ENCODE measurements at regions not wholly inside any gene's neighbourhood (a gene's known extent, or its start where the extent isn't known, plus 50 kb on each side); places are given as distances from the start of the nearest gene placed in this dataset.

DNA sequence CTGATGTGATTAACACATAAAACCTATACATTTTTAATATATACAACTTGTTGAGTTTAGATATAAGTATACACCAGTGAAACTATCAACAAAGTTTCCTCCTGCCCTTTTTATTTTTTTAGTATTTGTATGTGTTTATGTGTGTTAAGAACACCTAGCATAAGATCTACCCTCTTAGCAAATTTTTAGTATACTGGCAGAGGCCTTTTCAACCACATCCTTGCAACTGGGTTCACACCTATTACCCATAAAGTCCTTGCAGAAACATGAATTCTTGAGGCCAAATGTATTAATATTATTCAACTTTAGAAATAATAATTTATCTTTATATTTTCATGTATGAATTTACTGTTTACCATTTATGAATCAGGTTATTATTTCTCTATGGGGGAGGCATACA, 119.7 kb upstream of the CRIM1 start:
- no peak overlapping the region for H3K27ac ChIP-seq (ENCODE audit: low read depth, low read length, severe bottlenecking)
- H3K4me1 ChIP-seq (ENCODE audit: control insufficient read depth, insufficient read depth, low read length, poor library complexity, severe bottlenecking), result no peaks in the 10 kb centered on the region
- no peaks in the 10 kb centered on the region for H3K9me3 ChIP-seq (ENCODE audit: control insufficient read depth, low read length)
- no peaks in the 10 kb centered on the region for H3K36me3 ChIP-seq (ENCODE audit: control insufficient read depth, insufficient read depth, low read length)
- H3K4me3 ChIP-seq (ENCODE audit: extremely low read depth, insufficient read depth, low read length, poor library complexity, severe bottlenecking), result no peak overlapping the region

DNA sequence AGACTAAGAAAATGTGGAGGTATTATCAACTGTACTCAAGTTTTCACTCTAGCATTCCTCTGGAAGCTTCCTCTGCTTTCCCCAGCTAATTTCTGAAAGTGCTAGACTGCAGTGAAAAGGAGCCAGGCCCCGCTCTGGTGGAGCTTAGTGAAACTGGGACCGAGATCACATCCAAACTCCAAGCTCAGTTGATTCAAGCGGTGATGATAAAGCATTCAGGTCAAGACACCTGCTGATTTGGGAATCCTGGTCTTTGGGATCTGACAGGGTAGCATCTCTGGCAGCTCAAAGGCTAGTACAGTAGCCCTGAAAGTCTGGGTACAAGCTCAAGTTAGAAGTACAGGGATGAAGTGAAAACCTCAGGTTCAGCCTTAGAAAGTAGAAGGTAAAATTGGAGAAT, 120.2 kb upstream of the CRIM1 start:
- Histone ChIP-seq H3K4me3 (ENCODE audit: extremely low read depth, insufficient read depth, low read length, poor library complexity, severe bottlenecking) (no peak overlapping the region), H3K4me1 (ENCODE audit: control insufficient read depth, insufficient read depth, low read length, poor library complexity, severe bottlenecking) (no peaks in the 10 kb centered on the region), H3K9me3 (ENCODE audit: control insufficient read depth, low read length) (no peaks in the 10 kb centered on the region), H3K27ac (ENCODE audit: low read depth, low read length, severe bottlenecking) (no peak overlapping the region), H3K36me3 (ENCODE audit: control insufficient read depth, insufficient read depth, low read length) (no peaks in the 10 kb centered on the region)
- 70 to 100% methylated on average over 3 of the region's 3 CpGs for WGBS, 2 experiments (ENCODE audit: insufficient coverage in 2 of 2)

DNA sequence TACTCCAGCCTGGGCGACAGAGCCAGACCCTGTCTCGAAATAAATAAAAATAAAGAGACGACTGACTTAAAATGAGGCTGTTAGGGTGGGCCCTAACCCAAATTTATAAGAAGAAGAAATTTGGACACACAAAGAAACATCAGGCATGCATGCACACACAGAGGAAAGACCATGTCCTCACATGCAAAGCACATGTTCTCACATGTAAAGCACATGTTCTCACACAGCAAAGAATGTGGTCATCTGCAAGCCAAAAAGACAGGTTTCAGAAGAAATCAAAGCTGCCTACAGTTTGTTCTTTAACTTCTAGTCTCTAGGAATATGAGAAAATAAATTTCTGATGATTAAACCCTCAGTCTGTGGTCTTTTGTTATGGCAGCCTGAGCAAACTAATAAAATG, 132.3 kb upstream of the CRIM1 start:
- no peak overlapping the region for H3K4me3 ChIP-seq (ENCODE audit: extremely low read depth, insufficient read depth, low read length, poor library complexity, severe bottlenecking)
- no peak overlapping the region for H3K27ac ChIP-seq (ENCODE audit: low read depth, low read length, severe bottlenecking)
- 0 to 80% methylated on average over 1 of the region's 3 CpGs for WGBS, 2 experiments (ENCODE audit: insufficient coverage in 2 of 2)
- H3K36me3 ChIP-seq (ENCODE audit: control insufficient read depth, insufficient read depth, low read length), result no peaks in the 10 kb centered on the region
- no peaks in the 10 kb centered on the region for H3K9me3 ChIP-seq (ENCODE audit: control insufficient read depth, low read length)
- no peaks in the 10 kb centered on the region for H3K4me1 ChIP-seq (ENCODE audit: control insufficient read depth, insufficient read depth, low read length, poor library complexity, severe bottlenecking)

DNA sequence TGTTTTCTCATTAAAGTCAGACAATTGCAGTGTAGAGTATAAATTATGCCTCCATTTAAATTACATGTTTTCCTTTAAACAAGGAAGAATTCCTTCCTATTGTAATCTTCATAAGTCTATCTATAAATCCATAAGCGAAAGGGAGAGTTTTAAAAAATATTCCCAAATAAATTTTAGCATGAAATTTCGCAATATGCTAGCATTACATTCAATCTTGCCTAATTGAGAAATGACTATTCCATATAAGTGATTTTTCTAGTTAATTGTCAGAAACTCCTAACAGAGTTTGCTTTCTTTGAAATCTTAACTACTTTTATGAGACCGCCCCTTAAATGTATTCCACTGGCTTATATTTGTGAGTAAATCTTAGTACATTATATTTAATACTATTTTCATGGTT, 133.1 kb upstream of the CRIM1 start:
- Histone ChIP-seq H3K27ac (ENCODE audit: low read depth, low read length, severe bottlenecking) (no peak overlapping the region), H3K4me3 (ENCODE audit: extremely low read depth, insufficient read depth, low read length, poor library complexity, severe bottlenecking) (no peak overlapping the region), H3K9me3 (ENCODE audit: control insufficient read depth, low read length) (no peaks in the 10 kb centered on the region), H3K4me1 (ENCODE audit: control insufficient read depth, insufficient read depth, low read length, poor library complexity, severe bottlenecking) (no peaks in the 10 kb centered on the region), H3K36me3 (ENCODE audit: control insufficient read depth, insufficient read depth, low read length) (no peaks in the 10 kb centered on the region)
- WGBS, 2 experiments (ENCODE audit: insufficient coverage in 2 of 2), result no CpG with 5 or more reads among the region's 3 CpGs

DNA sequence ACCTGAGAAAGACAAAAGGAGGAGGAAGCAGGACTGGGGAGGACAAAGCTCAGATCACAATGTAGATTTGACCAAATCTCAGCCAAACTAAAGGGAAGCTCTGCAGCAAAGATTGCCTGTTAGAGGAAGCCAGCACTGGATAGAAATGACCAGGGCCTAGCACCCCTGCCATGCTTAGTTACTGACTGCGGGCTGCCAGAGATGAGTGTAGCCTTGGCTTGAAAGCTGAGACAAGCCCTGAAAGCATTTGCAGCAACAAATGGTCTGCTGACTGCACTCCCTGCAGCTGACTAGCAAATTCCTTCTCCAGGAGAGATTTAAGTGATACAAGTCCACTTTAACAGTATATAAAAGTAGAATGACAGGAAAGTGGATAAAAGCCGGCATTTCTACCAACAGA, 140.9 kb upstream of the CRIM1 start:
- 46% methylated on average over 1 of the region's 2 CpGs; no CpG with 5 or more reads in 1 of the 2 experiments for WGBS, 2 experiments (ENCODE audit: insufficient coverage in 2 of 2)
- no peaks in the 10 kb centered on the region for H3K4me1 ChIP-seq (ENCODE audit: control insufficient read depth, insufficient read depth, low read length, poor library complexity, severe bottlenecking)

DNA sequence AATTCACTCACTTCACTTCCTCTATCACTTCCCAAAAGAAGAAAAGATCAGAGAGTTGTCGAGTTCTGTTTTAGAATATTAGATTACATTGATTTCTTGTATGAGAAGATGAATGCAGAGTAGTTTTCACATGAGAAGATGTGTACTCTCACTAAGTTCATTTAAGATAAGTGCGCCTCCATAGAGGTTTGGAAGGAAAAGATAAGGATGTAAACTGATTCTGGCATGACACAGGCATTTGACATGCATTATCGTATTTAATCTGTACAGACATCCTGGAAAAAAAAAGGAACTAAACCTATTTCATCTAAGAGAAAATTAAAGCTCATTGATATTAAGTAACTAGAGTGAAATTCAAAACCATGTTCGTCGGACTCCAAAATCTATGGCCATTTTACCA, 152.2 kb upstream of the CRIM1 start:
- H3K36me3 ChIP-seq (ENCODE audit: control insufficient read depth, insufficient read depth, low read length), result no peaks in the 10 kb centered on the region
- no peaks in the 10 kb centered on the region for H3K4me1 ChIP-seq (ENCODE audit: control insufficient read depth, insufficient read depth, low read length, poor library complexity, severe bottlenecking)
- no peak overlapping the region for H3K4me3 ChIP-seq (ENCODE audit: extremely low read depth, insufficient read depth, low read length, poor library complexity, severe bottlenecking)
- no CpG with 5 or more reads among the region's 5 CpGs for WGBS, 2 experiments (ENCODE audit: insufficient coverage in 2 of 2)
- no peak overlapping the region for H3K27ac ChIP-seq (ENCODE audit: low read depth, low read length, severe bottlenecking)
- H3K9me3 ChIP-seq (ENCODE audit: control insufficient read depth, low read length), result no peaks in the 10 kb centered on the region

More for the DNA sequence above, 140.9 kb upstream of the CRIM1 start:
- H3K9me3 ChIP-seq (ENCODE audit: control insufficient read depth, low read length), result no peaks in the 10 kb centered on the region
- no peak overlapping the region for H3K4me3 ChIP-seq (ENCODE audit: extremely low read depth, insufficient read depth, low read length, poor library complexity, severe bottlenecking)
- H3K36me3 ChIP-seq (ENCODE audit: control insufficient read depth, insufficient read depth, low read length), result no peaks in the 10 kb centered on the region
- H3K27ac ChIP-seq (ENCODE audit: low read depth, low read length, severe bottlenecking), result no peak overlapping the region

DNA sequence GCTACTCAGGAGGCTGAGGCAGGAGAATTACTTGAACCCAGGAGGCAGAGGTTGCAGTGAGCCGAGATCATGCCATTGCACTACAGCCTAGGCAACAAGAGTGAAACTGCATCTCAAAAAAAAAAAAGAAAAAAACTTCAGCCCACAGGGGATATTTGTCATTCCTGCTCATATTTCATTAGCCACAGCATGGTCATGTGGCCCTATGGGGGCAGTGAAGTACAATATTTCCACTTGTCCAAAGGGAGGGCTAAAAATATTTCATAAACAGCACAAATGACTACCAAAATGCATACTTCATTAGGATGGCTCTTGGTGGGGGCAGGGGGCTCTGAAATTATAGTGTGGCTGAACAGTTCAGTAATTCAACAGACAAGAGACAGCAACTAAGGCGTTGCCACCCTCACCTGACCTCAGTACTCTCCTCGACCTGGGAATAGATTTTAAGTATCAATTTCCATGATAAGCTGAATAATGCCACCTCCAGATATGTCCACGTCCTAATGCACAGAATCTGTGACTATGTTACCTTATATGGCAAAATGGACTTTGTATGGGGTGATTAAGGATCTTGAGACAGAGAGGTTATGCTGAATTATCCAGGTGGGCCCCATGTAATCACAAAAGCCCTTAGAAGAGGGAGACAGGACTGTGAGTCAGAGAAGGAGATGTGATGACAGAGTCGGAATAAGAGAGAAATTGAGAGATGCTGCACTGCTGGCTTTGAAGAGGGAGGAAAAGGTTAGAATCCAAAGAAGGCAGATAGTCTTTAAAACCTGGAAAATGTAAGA, 158.2 kb upstream of the CRIM1 start:
- H3K27ac ChIP-seq (ENCODE audit: low read depth, low read length, severe bottlenecking), result no peak overlapping the region
- H3K4me3 ChIP-seq (ENCODE audit: extremely low read depth, insufficient read depth, low read length, poor library complexity, severe bottlenecking), result no peak overlapping the region
- no peaks in the 10 kb centered on the region for H3K36me3 ChIP-seq (ENCODE audit: control insufficient read depth, insufficient read depth, low read length)
- no peaks in the 10 kb centered on the region for H3K9me3 ChIP-seq (ENCODE audit: control insufficient read depth, low read length)
- H3K4me1 ChIP-seq (ENCODE audit: control insufficient read depth, insufficient read depth, low read length, poor library complexity, severe bottlenecking), result no peaks in the 10 kb centered on the region
- 73 to 92% methylated on average over 1 to 2 of the region's 5 CpGs for WGBS, 2 experiments (ENCODE audit: insufficient coverage in 2 of 2)

DNA sequence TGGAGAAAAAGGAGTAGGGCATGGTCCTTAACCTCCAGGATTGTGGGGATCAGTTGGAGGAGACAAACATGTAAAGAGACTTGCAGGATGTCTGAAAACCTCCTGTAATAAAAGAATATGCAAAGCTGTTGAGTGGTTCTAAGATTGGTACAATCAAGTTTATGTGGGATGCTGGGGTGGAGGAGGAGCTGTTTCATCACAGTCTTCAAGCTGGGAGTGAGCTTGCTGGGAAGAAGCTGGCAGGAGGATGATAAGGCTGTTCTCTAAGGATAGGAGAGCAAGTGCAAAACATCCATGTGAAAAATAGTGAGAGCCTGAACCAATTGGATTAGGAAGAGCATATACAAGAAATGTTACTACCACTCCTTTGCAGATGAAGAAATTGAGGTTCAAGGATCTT, 161.9 kb upstream of the CRIM1 start:
- Histone ChIP-seq H3K4me1 (ENCODE audit: control insufficient read depth, insufficient read depth, low read length, poor library complexity, severe bottlenecking) (no peaks in the 10 kb centered on the region), H3K9me3 (ENCODE audit: control insufficient read depth, low read length) (no peaks in the 10 kb centered on the region), H3K27ac (ENCODE audit: low read depth, low read length, severe bottlenecking) (no peak overlapping the region), H3K4me3 (ENCODE audit: extremely low read depth, insufficient read depth, low read length, poor library complexity, severe bottlenecking) (no peak overlapping the region), H3K36me3 (ENCODE audit: control insufficient read depth, insufficient read depth, low read length) (no peaks in the 10 kb centered on the region)

DNA sequence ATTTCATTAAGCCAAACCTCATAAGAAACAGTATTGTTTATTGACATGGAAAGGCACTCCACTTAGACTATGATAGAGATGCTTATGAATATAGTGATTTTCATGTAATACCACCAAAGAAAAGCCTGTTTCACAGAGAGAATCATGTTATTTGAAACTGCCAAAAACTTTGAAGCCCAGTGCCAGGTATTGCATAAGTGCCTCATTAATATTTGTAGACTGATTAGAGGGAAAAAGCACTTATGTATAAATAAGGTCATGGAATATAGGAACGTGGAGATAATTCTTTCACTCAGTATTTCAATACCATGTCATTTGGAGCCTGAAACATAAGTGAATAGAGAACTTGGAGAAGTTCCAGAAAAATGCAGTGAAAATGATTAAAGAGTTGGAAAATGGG, 162.6 kb upstream of the CRIM1 start:
- no CpG with 5 or more reads among the region's 1 CpG for WGBS, 2 experiments (ENCODE audit: insufficient coverage in 2 of 2)
- H3K9me3 ChIP-seq (ENCODE audit: control insufficient read depth, low read length), result no peaks in the 10 kb centered on the region
- H3K4me3 ChIP-seq (ENCODE audit: extremely low read depth, insufficient read depth, low read length, poor library complexity, severe bottlenecking), result no peak overlapping the region
- no peaks in the 10 kb centered on the region for H3K36me3 ChIP-seq (ENCODE audit: control insufficient read depth, insufficient read depth, low read length)
- no peak overlapping the region for H3K27ac ChIP-seq (ENCODE audit: low read depth, low read length, severe bottlenecking)
- no peaks in the 10 kb centered on the region for H3K4me1 ChIP-seq (ENCODE audit: control insufficient read depth, insufficient read depth, low read length, poor library complexity, severe bottlenecking)

DNA sequence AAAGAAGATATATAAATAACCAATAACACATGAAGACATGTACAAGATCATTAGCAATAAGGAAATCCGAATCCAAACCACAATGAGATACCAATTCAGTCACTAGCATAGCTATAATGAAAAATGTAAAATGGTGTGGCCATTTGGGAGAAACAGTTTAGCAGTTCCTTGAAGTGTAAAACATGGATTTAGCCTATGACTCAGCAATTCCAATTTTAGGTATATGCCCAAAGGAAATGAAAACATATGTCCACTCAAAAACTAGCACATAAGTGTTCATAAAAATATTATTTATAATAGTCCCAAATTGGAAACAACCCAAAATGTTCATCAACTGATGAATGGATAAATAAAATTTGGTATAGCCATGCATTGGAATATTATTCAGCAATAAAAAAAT, 165.5 kb upstream of the CRIM1 start:
- Histone ChIP-seq H3K36me3 (ENCODE audit: control insufficient read depth, insufficient read depth, low read length) (no peaks in the 10 kb centered on the region), H3K9me3 (ENCODE audit: control insufficient read depth, low read length) (no peaks in the 10 kb centered on the region), H3K4me3 (ENCODE audit: extremely low read depth, insufficient read depth, low read length, poor library complexity, severe bottlenecking) (no peak overlapping the region), H3K4me1 (ENCODE audit: control insufficient read depth, insufficient read depth, low read length, poor library complexity, severe bottlenecking) (no peaks in the 10 kb centered on the region), H3K27ac (ENCODE audit: low read depth, low read length, severe bottlenecking) (no peak overlapping the region)
- no CpG with 5 or more reads among the region's 1 CpG for WGBS, 2 experiments (ENCODE audit: insufficient coverage in 2 of 2)

DNA sequence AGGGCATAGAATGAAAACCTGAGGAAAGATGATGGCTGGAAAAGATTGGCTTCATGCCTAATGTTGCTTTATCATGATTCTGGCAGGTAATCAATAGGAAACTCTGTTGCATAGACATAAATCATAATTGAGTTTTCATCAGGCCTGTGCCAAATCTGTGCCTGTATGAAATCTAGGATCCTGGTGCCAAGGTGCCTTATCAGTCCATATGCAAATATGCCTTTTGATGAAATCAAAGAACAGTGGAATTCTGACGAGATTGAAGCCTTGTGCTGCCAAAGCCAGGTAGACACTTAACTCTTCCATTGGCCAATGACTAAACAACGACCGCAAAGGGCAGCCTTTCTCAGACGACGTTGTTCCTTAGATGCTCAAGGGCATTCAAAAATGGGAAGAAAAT, 170.0 kb upstream of the CRIM1 start:
- Histone ChIP-seq H3K4me1 (ENCODE audit: control insufficient read depth, insufficient read depth, low read length, poor library complexity, severe bottlenecking) (no peaks in the 10 kb centered on the region), H3K4me3 (ENCODE audit: extremely low read depth, insufficient read depth, low read length, poor library complexity, severe bottlenecking) (no peak overlapping the region), H3K9me3 (ENCODE audit: control insufficient read depth, low read length) (no peaks in the 10 kb centered on the region), H3K27ac (ENCODE audit: low read depth, low read length, severe bottlenecking) (no peak overlapping the region), H3K36me3 (ENCODE audit: control insufficient read depth, insufficient read depth, low read length) (no peaks in the 10 kb centered on the region)
- WGBS, 2 experiments (ENCODE audit: insufficient coverage in 2 of 2), result 89 to 94% methylated on average over 5 of the region's 5 CpGs
